22Rv1 (cell line): ENCODE measurements at regions not wholly inside any gene's neighbourhood (a gene's known extent, or its start where the extent isn't known, plus 50 kb on each side); places are given as distances from the start of the nearest gene placed in this dataset.

Experiments
- ZFX ChIP-seq: fragments of 450-650 bp; IDR thresholded peaks from 2 replicates; pipeline ENCODE4 v1.6.1; 2017; ENCODE audit warnings: antibody characterized with exemption, borderline replicate concordance
- TF ChIP-seq, protein P1 (sequence below): fragments of 450-650 bp; IDR thresholded peaks from 2 replicates; pipeline ENCODE4 v1.5.1; 2017; ENCODE audit warnings: mild to moderate bottlenecking

DNA sequence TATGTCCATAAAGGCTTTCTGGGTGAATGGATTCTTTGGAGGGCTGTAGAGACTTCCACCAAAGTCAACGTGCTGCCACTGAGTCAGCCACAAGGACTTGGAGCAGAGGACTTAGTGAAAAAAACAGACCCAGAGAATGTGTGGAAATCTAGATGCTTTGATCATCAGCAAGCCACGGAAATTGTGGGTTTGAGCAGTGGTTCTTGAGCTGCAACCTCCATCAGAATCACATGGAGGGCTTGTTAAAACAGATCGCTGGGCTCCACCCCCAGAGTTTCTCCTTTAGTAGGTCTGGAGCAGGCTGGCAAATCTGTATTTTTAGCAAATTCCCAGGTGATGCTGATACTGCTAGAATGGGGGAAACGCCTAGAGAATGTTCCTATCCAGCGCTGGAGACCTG, 95.3 kb downstream of the RBM43 start:
- TF ChIP-seq, protein P1, sequence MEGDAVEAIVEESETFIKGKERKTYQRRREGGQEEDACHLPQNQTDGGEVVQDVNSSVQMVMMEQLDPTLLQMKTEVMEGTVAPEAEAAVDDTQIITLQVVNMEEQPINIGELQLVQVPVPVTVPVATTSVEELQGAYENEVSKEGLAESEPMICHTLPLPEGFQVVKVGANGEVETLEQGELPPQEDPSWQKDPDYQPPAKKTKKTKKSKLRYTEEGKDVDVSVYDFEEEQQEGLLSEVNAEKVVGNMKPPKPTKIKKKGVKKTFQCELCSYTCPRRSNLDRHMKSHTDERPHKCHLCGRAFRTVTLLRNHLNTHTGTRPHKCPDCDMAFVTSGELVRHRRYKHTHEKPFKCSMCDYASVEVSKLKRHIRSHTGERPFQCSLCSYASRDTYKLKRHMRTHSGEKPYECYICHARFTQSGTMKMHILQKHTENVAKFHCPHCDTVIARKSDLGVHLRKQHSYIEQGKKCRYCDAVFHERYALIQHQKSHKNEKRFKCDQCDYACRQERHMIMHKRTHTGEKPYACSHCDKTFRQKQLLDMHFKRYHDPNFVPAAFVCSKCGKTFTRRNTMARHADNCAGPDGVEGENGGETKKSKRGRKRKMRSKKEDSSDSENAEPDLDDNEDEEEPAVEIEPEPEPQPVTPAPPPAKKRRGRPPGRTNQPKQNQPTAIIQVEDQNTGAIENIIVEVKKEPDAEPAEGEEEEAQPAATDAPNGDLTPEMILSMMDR: no peak
- TF ChIP-seq ZFX: no peak
